K562 (cell line): ENCODE measurements at regions not wholly inside any gene's neighbourhood (a gene's known extent, or its start where the extent isn't known, plus 50 kb on each side); places are given as distances from the start of the nearest gene placed in this dataset.

ENCODE experiments used
- ATAC-seq: fragments of 200-7000 bp; cut with Tn5 transposase; 3 replicates; pipeline ENCODE4 v1.9.1; 2020; ENCODE audit warnings: moderate library complexity
- BruUV-seq: library from RNA; stranded (reverse); fragments of 400-500 nt; replicated peaks from 2 replicates; lab custom pipeline; 2021; lab: Mats Ljungman, UMichigan
- CTCF ChIA-PET: fragments of 300-600 bp; formaldehyde crosslinking; extraction: SDS; loops from one replicate; lab custom pipeline; 2021; ENCODE audit warnings: low intra/inter-chr PET ratio; lab: Yijun Ruan, JAX
- POLR2A ChIA-PET: fragments of 300-600, 350-650 bp; sonication (Branson Sonifier 250); formaldehyde crosslinking; extraction: SDS; loops from one replicate; lab custom pipeline; 2021; ENCODE audit warnings: antibody characterized with exemption, inconsistent platforms; lab: Yijun Ruan, JAX
- DNase-seq, 4 experiments: peaks; one replicate each; pipeline versions ENCODE4 v3.0.0 to v3.0.0-alpha.2; 2011 to 2018; ENCODE audit warnings: low spot score in 3 of 4, mixed read lengths in 3 of 4; ENCODE audit errors: extremely low read depth in 1 of 4
- FAIRE-seq: peaks from 2 replicates; lab custom pipeline; 2011; peaks lifted over from hg19 to GRCh38; lab: Jason Lieb, UNC
- H2AFZ ChIP-seq: 2 replicates; pipeline ENCODE4 v1.6.0; 2011; ENCODE audit warnings: low read depth, low read length, control low read depth, inconsistent platforms
- H3K27ac ChIP-seq: fragments of 200-600 bp; 3 replicates; pipeline ENCODE4 v1.8.0; 2011; ENCODE audit warnings: low read depth, mild to moderate bottlenecking, control low read depth, inconsistent platforms, low read length, moderate library complexity, mixed read lengths; ENCODE audit errors: extremely low read depth
- H3K27me3 ChIP-seq, 2 experiments: fragments of 300-600 bp in 1 of 2; 2 replicates in 1 of 2; 3 replicates in 1 of 2; pipeline versions ENCODE4 v1.6.0 to v1.8.0; 2011; ENCODE audit warnings: inconsistent platforms in 2 of 2, low read length in 2 of 2, mild to moderate bottlenecking in 1 of 2, mixed read lengths in 1 of 2, moderate library complexity in 1 of 2; ENCODE audit not compliant: control insufficient read depth in 2 of 2, insufficient read depth in 2 of 2
- H3K36me3 ChIP-seq: fragments of 300-600 bp; 3 replicates; pipeline ENCODE4 v1.8.0; 2011; ENCODE audit warnings: mild to moderate bottlenecking, low read length, inconsistent platforms; ENCODE audit not compliant: control insufficient read depth, insufficient read depth
- H3K4me1 ChIP-seq, 2 experiments: fragments of 200-600 bp in 1 of 2; replicated peaks in 1 of 2; 2 replicates in 1 of 2; 3 replicates in 1 of 2; pipeline versions ENCODE4 v1.5.1 to v1.8.0; 2011; ENCODE audit warnings: inconsistent platforms in 2 of 2, low read length in 2 of 2, mild to moderate bottlenecking in 1 of 2, mixed read lengths in 1 of 2, moderate library complexity in 1 of 2; ENCODE audit not compliant: control insufficient read depth in 2 of 2, insufficient read depth in 2 of 2
- H3K4me2 ChIP-seq: 2 replicates; pipeline ENCODE4 v1.6.1; 2011; ENCODE audit warnings: low read length, control low read depth, inconsistent platforms, mixed read lengths; ENCODE audit not compliant: insufficient read depth
- H3K4me3 ChIP-seq: fragments of 200-600 bp; sonication (generic), shearing (Covaris generic); 2 replicates; pipeline ENCODE4 v1.5.1; 2016; ENCODE audit warnings: control low read depth, inconsistent platforms
- H3K79me2 ChIP-seq: fragments of 200-600 bp; 3 replicates; pipeline ENCODE4 v1.8.0; 2011; ENCODE audit warnings: low read length, inconsistent platforms; ENCODE audit not compliant: control insufficient read depth, insufficient read depth
- H3K9ac ChIP-seq, 2 experiments: 2 replicates each; pipeline versions ENCODE4 v1.6.0 to v1.6.1; 2011; ENCODE audit warnings: low read depth in 2 of 2, low read length in 2 of 2, control low read depth in 1 of 2, inconsistent platforms in 1 of 2, mild to moderate bottlenecking in 1 of 2, mixed read lengths in 1 of 2; ENCODE audit not compliant: insufficient read depth in 1 of 2
- H3K9me1 ChIP-seq: one replicate; pipeline ENCODE4 v1.6.0; 2011; ENCODE audit warnings: inconsistent platforms, mild to moderate bottlenecking, low read length, moderate library complexity; ENCODE audit not compliant: control insufficient read depth, insufficient read depth
- H3K9me3 ChIP-seq: replicated peaks from 2 replicates; pipeline ENCODE4 v1.5.1; 2011; ENCODE audit warnings: low read depth, low read length, inconsistent platforms; ENCODE audit not compliant: control insufficient read depth, insufficient read depth
- H4K20me1 ChIP-seq: replicated peaks from 2 replicates; pipeline ENCODE4 v1.6.1; 2011; ENCODE audit warnings: low read length, inconsistent platforms, mixed read lengths; ENCODE audit not compliant: control insufficient read depth, insufficient read depth
- CEBPG ChIP-seq, 3 experiments: fragments of 200-800 bp in 1 of 3; sonication (Bioruptor generic) in 1 of 3; sonication (generic) in 1 of 3; formaldehyde crosslinking in 1 of 3; IDR thresholded peaks in 2 of 3; conservative IDR thresholded peaks in 1 of 3; 2 replicates each; pipeline versions ENCODE4 v1.6.1 to v1.8.0; 2016 to 2022; ENCODE audit warnings: missing compliant biosample characterization in 2 of 3, missing genetic modification characterization in 2 of 3, mild to moderate bottlenecking in 1 of 3, missing genetic modification reagents in 1 of 3
- CREB1 ChIP-seq, 2 experiments: sonication (generic) in 1 of 2; formaldehyde crosslinking in 1 of 2; IDR thresholded peaks; 2 replicates each; pipeline versions ENCODE4 v1.6.1 to v1.8.0; 2012 to 2022; ENCODE audit warnings: inconsistent platforms in 1 of 2, mild to moderate bottlenecking in 1 of 2, missing genetic modification reagents in 1 of 2, moderate library complexity in 1 of 2
- CTBP1 ChIP-seq: fragments of 450-650 bp; IDR thresholded peaks from 2 replicates; pipeline ENCODE4 v1.6.1; 2016; ENCODE audit warnings: borderline replicate concordance
- FOXJ2 ChIP-seq: fragments of 200-800 bp; sonication (Bioruptor generic); IDR thresholded peaks from 2 replicates; pipeline ENCODE4 v1.6.1; 2016; ENCODE audit warnings: missing genetic modification characterization, missing compliant biosample characterization
- GTF2F1 ChIP-seq: IDR thresholded peaks from 2 replicates; pipeline ENCODE4 v1.6.1; 2011; ENCODE audit warnings: low read depth, low read length, improper control_type of control experiment
- HDAC8 ChIP-seq: fragments of 450-650 bp; IDR thresholded peaks from 2 replicates; pipeline ENCODE4 v1.6.1; 2016; ENCODE audit warnings: mild to moderate bottlenecking, missing genetic modification characterization, moderate library complexity, missing compliant biosample characterization
- JUND ChIP-seq, 2 experiments: IDR thresholded peaks; 2 replicates in 1 of 2; 3 replicates in 1 of 2; pipeline ENCODE4 v1.6.1; 2011; ENCODE audit warnings: borderline replicate concordance in 2 of 2, low read depth in 2 of 2, low read length in 2 of 2, improper control_type of control experiment in 1 of 2, missing biosample characterization in 1 of 2, missing genetic modification characterization in 1 of 2, missing genetic modification reagents in 1 of 2
- MCM3 ChIP-seq: fragments of 450-650 bp; IDR thresholded peaks from 2 replicates; pipeline ENCODE4 v1.6.1; 2016
- STAT5A ChIP-seq: IDR thresholded peaks from 2 replicates; pipeline ENCODE4 v1.6.1; 2012; ENCODE audit warnings: low read length, inconsistent platforms, borderline replicate concordance
- XRCC4 ChIP-seq: IDR thresholded peaks from one replicate; pipeline ENCODE4 v1.6.1; 2011; ENCODE audit not compliant: insufficient read depth, insufficient read length; ENCODE audit errors: extremely low read depth
- WGBS: fragments of 100-300 bp; shearing (Covaris generic); methylation state at CpG from one replicate; pipeline ENCODE4 v1.1.6; 2016; ENCODE audit warnings: low coverage, mixed read lengths; ENCODE audit not compliant: insufficient coverage; ENCODE audit errors: missing lambda C conversion rate; 5-methylcytosine and 5-hydroxymethylcytosine counted together
- in situ Hi-C: fragments of 300-500 bp; cut with MboI; formaldehyde crosslinking; loops from 4 replicates; pipeline ENCODE4 v1.15.0; 2018; ENCODE audit warnings: inconsistent platforms, mixed read lengths
- intact Hi-C: fragments of 100-400 bp; cut with micrococcal nuclease; formaldehyde crosslinking; loops from 2 replicates; pipeline ENCODE4 v1.14.2; 2022
- TF ChIP-seq, protein P1 (sequence below): fragments of 450-650 bp; formaldehyde crosslinking; IDR thresholded peaks from 2 replicates; pipeline ENCODE4 v1.4.0; 2020; ENCODE audit warnings: mild to moderate bottlenecking, moderate library complexity
- TF ChIP-seq, protein P2 (sequence below): fragments of 450-650 bp; IDR thresholded peaks from 2 replicates; pipeline ENCODE4 v1.6.1; 2018; ENCODE audit warnings: mild to moderate bottlenecking, low read depth; ENCODE audit not compliant: partially characterized antibody

DNA sequence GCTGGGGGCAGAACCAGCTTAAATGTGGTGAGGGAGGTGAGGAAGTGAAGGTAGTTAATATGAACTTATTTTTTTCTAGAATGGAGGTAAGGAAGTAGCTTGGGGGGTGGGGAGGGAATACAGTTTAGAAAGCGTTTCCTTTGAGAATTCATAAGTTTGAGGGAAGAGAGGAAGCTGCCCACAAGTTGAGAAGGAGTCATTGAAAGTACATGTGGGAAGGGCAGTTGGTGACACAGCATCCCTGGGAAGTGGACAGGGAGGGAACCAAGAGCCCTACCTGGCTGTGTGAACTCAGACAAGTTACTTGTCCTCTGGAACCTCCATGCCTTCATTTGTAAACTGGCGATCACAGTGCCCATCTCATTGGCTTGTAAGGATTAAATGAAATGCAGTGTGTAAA lies 125.9 kb upstream of the SPON1 start:
- no peaks in the 10 kb centered on the region for H3K79me2 ChIP-seq
- BruUV-seq = no TSS peak
- ChIA-PET CTCF (no interaction called here), POLR2A (interaction anchor here (0.7 kb wide), 1 partner anchor 76 kb away, joined by 3 read pairs; no protein-coding TSS in a partner anchor)
- 0 out of 5 replicates have a peak, but pooled peaks cover 2 to 3% of the 10 kb centered on the region in 2 experiments for H3K27me3 ChIP-seq
- no peaks in the 10 kb centered on the region for H4K20me1 ChIP-seq
- DNase-seq (no peak), FAIRE-seq (no peak), ATAC-seq (no peak)
- no peak overlapping the region for H3K4me3 ChIP-seq
- no peak overlapping the region for H3K9ac ChIP-seq
- no peak overlapping the region for H3K4me2 ChIP-seq
- in situ Hi-C loops = no loop called here
- 5% methylated on average over 2 of the region's 2 CpGs for WGBS
- H3K27ac ChIP-seq = no peak overlapping the region
- TF ChIP-seq CEBPG (CRISPR knock-in tag; IDR thresholded peaks at IDR 0.05) = no peak
- no peak for TF ChIP-seq CEBPG (tag; conservative IDR thresholded peaks at IDR 0.05 in 1 of 2, IDR thresholded peaks at IDR 0.05 in 1 of 2)
- no peak for TF ChIP-seq FOXJ2
- TF ChIP-seq, protein P1, sequence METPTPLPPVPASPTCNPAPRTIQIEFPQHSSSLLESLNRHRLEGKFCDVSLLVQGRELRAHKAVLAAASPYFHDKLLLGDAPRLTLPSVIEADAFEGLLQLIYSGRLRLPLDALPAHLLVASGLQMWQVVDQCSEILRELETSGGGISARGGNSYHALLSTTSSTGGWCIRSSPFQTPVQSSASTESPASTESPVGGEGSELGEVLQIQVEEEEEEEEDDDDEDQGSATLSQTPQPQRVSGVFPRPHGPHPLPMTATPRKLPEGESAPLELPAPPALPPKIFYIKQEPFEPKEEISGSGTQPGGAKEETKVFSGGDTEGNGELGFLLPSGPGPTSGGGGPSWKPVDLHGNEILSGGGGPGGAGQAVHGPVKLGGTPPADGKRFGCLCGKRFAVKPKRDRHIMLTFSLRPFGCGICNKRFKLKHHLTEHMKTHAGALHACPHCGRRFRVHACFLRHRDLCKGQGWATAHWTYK (CRISPR knock-in tag) = no peak
- no peak for TF ChIP-seq XRCC4
- TF ChIP-seq, protein P2, sequence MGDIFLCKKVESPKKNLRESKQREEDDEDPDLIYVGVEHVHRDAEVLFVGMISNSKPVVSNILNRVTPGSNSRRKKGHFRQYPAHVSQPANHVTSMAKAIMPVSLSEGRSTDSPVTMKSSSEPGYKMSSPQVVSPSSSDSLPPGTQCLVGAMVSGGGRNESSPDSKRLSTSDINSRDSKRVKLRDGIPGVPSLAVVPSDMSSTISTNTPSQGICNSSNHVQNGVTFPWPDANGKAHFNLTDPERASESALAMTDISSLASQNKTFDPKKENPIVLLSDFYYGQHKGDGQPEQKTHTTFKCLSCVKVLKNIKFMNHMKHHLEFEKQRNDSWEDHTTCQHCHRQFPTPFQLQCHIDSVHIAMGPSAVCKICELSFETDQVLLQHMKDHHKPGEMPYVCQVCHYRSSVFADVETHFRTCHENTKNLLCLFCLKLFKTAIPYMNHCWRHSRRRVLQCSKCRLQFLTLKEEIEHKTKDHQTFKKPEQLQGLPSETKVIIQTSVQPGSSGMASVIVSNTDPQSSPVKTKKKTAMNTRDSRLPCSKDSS = no peak
- no peak for TF ChIP-seq STAT5A
- no peak for TF ChIP-seq GTF2F1
- no peak for TF ChIP-seq HDAC8 (tag)
- TF ChIP-seq JUND (IDR thresholded peaks at IDR 0.05; ENCODE audit: borderline replicate concordance, low read depth, low read length) = no peak
- TF ChIP-seq JUND (tag; IDR thresholded peaks at IDR 0.05; ENCODE audit: borderline replicate concordance, low read depth, low read length) = no peak
- TF ChIP-seq MCM3 = no peak
- no peak for TF ChIP-seq CREB1 (IDR thresholded peaks at IDR 0.05)
- TF ChIP-seq CREB1 (CRISPR knock-in tag; IDR thresholded peaks at IDR 0.05) = no peak
- no peak for TF ChIP-seq CTBP1
- no peaks in the 10 kb centered on the region for H3K9me3 ChIP-seq
- no peaks in the 10 kb centered on the region for H3K9me1 ChIP-seq
- H2AFZ ChIP-seq = no peak overlapping the region
- H3K36me3 ChIP-seq = no peaks in the 10 kb centered on the region
- intact Hi-C loops = no loop called here
- H3K4me1 ChIP-seq = 0 out of 5 replicates have a peak, but pooled peaks cover 0 to 4% of the 10 kb centered on the region in 2 experiments
